ENCODE measurements at regions not wholly inside any gene's neighbourhood (a gene's known extent, or its start where the extent isn't known, plus 50 kb on each side); places are given as distances from the start of the nearest gene placed in this dataset.
"Not testable (repeated sequence)": the region's sequence is repeated elsewhere in the genome, so short reads cannot be mapped to it uniquely, and the experiment has no call there.

GRCh38 chr7:66413379-66414114, 208.4 kb downstream of the TPST1 start:
- Mint-ChIP-seq H3K27ac (peak overlapping the region; percentile 65), H3K4me1 (peaks cover 2% of the 10 kb centered on the region), H3K4me3 (peak overlapping the region; percentile 79), H3K36me3 (no peaks in the 10 kb centered on the region), H3K9me3 (no peaks in the 10 kb centered on the region), H3K27me3 (no peaks in the 10 kb centered on the region)
- DNase-seq (ENCODE audit: low spot score in 2 of 2) (peak; percentile 75), ATAC-seq (ENCODE audit: low read depth) (peak; percentile 87)

- Mint-ChIP-seq H3K4me3 (no peak overlapping the region), H3K4me1 (peaks cover 2% of the 10 kb centered on the region), H3K36me3 (peaks cover under 1% of the 10 kb centered on the region), H3K27ac (no peak overlapping the region), H3K27me3 (no peaks in the 10 kb centered on the region), H3K9me3 (no peaks in the 10 kb centered on the region)
- ATAC-seq (ENCODE audit: low read depth) (no peak), DNase-seq (ENCODE audit: low spot score in 2 of 2) (no peak)
Measured at GRCh38 chr7:66415659-66416265, 210.6 kb downstream of the TPST1 start.

GRCh38 chr7:66418537-66418936, 210.1 kb upstream of the KCTD7 start:
- ATAC-seq (ENCODE audit: low read depth) (no peak), DNase-seq (ENCODE audit: low spot score in 2 of 2) (no peak)
- peaks cover 6% of the 10 kb centered on the region for H3K36me3 Mint-ChIP-seq
- H3K4me1 Mint-ChIP-seq: no peaks in the 10 kb centered on the region
- H3K27ac Mint-ChIP-seq: no peak overlapping the region
- no peaks in the 10 kb centered on the region for H3K9me3 Mint-ChIP-seq
- no peak overlapping the region for H3K4me3 Mint-ChIP-seq
- H3K27me3 Mint-ChIP-seq: no peaks in the 10 kb centered on the region

GRCh38 chr7:66419210-66419609, 209.5 kb upstream of the KCTD7 start:
- Mint-ChIP-seq H3K4me1 (no peaks in the 10 kb centered on the region), H3K36me3 (peaks cover 8% of the 10 kb centered on the region), H3K9me3 (no peaks in the 10 kb centered on the region), H3K4me3 (no peak overlapping the region), H3K27me3 (no peaks in the 10 kb centered on the region), H3K27ac (no peak overlapping the region)
- DNase-seq (ENCODE audit: low spot score in 2 of 2) (no peak), ATAC-seq (ENCODE audit: low read depth) (no peak)

- Mint-ChIP-seq H3K27ac (no peak overlapping the region), H3K36me3 (peaks cover 24% of the 10 kb centered on the region), H3K4me3 (no peak overlapping the region), H3K27me3 (no peaks in the 10 kb centered on the region), H3K4me1 (no peaks in the 10 kb centered on the region), H3K9me3 (no peaks in the 10 kb centered on the region)
- ATAC-seq (ENCODE audit: low read depth) (no peak), DNase-seq (ENCODE audit: low spot score in 2 of 2) (no peak)
Measured at GRCh38 chr7:66421830-66422475, 206.7 kb upstream of the KCTD7 start.

GRCh38 chr7:66423729-66424128, 205.0 kb upstream of the KCTD7 start:
- peaks cover 28% of the 10 kb centered on the region for H3K36me3 Mint-ChIP-seq
- no peaks in the 10 kb centered on the region for H3K27me3 Mint-ChIP-seq
- no peak overlapping the region for H3K27ac Mint-ChIP-seq
- ATAC-seq (ENCODE audit: low read depth) (no peak), DNase-seq (ENCODE audit: low spot score in 2 of 2) (no peak)
- H3K4me3 Mint-ChIP-seq: no peak overlapping the region
- H3K9me3 Mint-ChIP-seq: no peaks in the 10 kb centered on the region
- no peaks in the 10 kb centered on the region for H3K4me1 Mint-ChIP-seq

- Mint-ChIP-seq H3K4me1 (no peaks in the 10 kb centered on the region), H3K36me3 (peaks cover 34% of the 10 kb centered on the region), H3K4me3 (no peak overlapping the region), H3K9me3 (no peaks in the 10 kb centered on the region), H3K27me3 (no peaks in the 10 kb centered on the region), H3K27ac (no peak overlapping the region)
- ATAC-seq (ENCODE audit: low read depth) (no peak), DNase-seq (ENCODE audit: low spot score in 2 of 2) (no peak)
Measured at GRCh38 chr7:66426332-66426731, 202.3 kb upstream of the KCTD7 start.

GRCh38 chr7:66426996-66427395, 201.7 kb upstream of the KCTD7 start:
- no peak overlapping the region for H3K4me3 Mint-ChIP-seq

GRCh38 chr7:66427956-66428355, 200.7 kb upstream of the KCTD7 start:
- Mint-ChIP-seq H3K9me3 (no peaks in the 10 kb centered on the region), H3K4me1 (no peaks in the 10 kb centered on the region), H3K27me3 (no peaks in the 10 kb centered on the region), H3K27ac (no peak overlapping the region), H3K4me3 (no peak overlapping the region), H3K36me3 (peaks cover 37% of the 10 kb centered on the region)
- ATAC-seq (ENCODE audit: low read depth): no peak
- no peak for DNase-seq (ENCODE audit: low spot score in 2 of 2)

More at GRCh38 chr7:66426996-66427395, 201.7 kb upstream of the KCTD7 start:
- Mint-ChIP-seq H3K9me3 (no peaks in the 10 kb centered on the region), H3K36me3 (peaks cover 34% of the 10 kb centered on the region), H3K27me3 (no peaks in the 10 kb centered on the region), H3K27ac (no peak overlapping the region), H3K4me1 (no peaks in the 10 kb centered on the region)
- DNase-seq (ENCODE audit: low spot score in 2 of 2) (no peak), ATAC-seq (ENCODE audit: low read depth) (no peak)

- H3K36me3 Mint-ChIP-seq: peaks cover 33% of the 10 kb centered on the region
- no peaks in the 10 kb centered on the region for H3K27me3 Mint-ChIP-seq
- H3K4me3 Mint-ChIP-seq: no peak overlapping the region
- H3K9me3 Mint-ChIP-seq: no peaks in the 10 kb centered on the region
- DNase-seq (ENCODE audit: low spot score in 2 of 2): no peak
- no peaks in the 10 kb centered on the region for H3K4me1 Mint-ChIP-seq
- no peak overlapping the region for H3K27ac Mint-ChIP-seq
- no peak for ATAC-seq (ENCODE audit: low read depth)
Measured at GRCh38 chr7:66429498-66430163, 199.1 kb upstream of the KCTD7 start.

GRCh38 chr7:66430164-66430545, 198.5 kb upstream of the KCTD7 start:
- no peak overlapping the region for H3K4me3 Mint-ChIP-seq
- no peak for DNase-seq (ENCODE audit: low spot score in 2 of 2)
- no peaks in the 10 kb centered on the region for H3K4me1 Mint-ChIP-seq
- H3K27ac Mint-ChIP-seq: no peak overlapping the region
- H3K36me3 Mint-ChIP-seq: peaks cover 34% of the 10 kb centered on the region
- no peaks in the 10 kb centered on the region for H3K27me3 Mint-ChIP-seq
- ATAC-seq (ENCODE audit: low read depth): no peak
- no peaks in the 10 kb centered on the region for H3K9me3 Mint-ChIP-seq

GRCh38 chr7:66438703-66439405, 189.8 kb upstream of the KCTD7 start:
- not testable (repeated sequence) for H3K27ac Mint-ChIP-seq, H3K4me1 Mint-ChIP-seq

GRCh38 chr7:66442385-66442784, 186.3 kb upstream of the KCTD7 start:
- no peaks in the 10 kb centered on the region for H3K9me3 Mint-ChIP-seq
- H3K27me3 Mint-ChIP-seq: no peaks in the 10 kb centered on the region
- H3K4me1 Mint-ChIP-seq: peaks cover 2% of the 10 kb centered on the region
- ATAC-seq (ENCODE audit: low read depth): no peak
- peaks cover 8% of the 10 kb centered on the region for H3K36me3 Mint-ChIP-seq
- H3K27ac Mint-ChIP-seq: no peak overlapping the region
- H3K4me3 Mint-ChIP-seq: no peak overlapping the region
- DNase-seq (ENCODE audit: low spot score in 2 of 2): no peak

More at GRCh38 chr7:66438703-66439405, 189.8 kb upstream of the KCTD7 start:
- not testable (repeated sequence) for DNase-seq (ENCODE audit: low spot score in 2 of 2); H3K4me3 Mint-ChIP-seq; H3K9me3 Mint-ChIP-seq; ATAC-seq (ENCODE audit: low read depth); H3K27me3 Mint-ChIP-seq; H3K36me3 Mint-ChIP-seq

- Mint-ChIP-seq H3K4me3 (no peak overlapping the region), H3K4me1 (peaks cover 2% of the 10 kb centered on the region), H3K36me3 (peaks cover 7% of the 10 kb centered on the region), H3K27me3 (no peaks in the 10 kb centered on the region), H3K27ac (peak overlapping the region; percentile 3), H3K9me3 (no peaks in the 10 kb centered on the region)
- ATAC-seq (ENCODE audit: low read depth): no peak
- no peak for DNase-seq (ENCODE audit: low spot score in 2 of 2)
Measured at GRCh38 chr7:66443946-66444345, 184.7 kb upstream of the KCTD7 start.
